NCI-H524 treated with DMSO at 0.1 percent for 48 hours (cell line): ENCODE measurements at regions not wholly inside any gene's neighbourhood (a gene's known extent, or its start where the extent isn't known, plus 50 kb on each side); places are given as distances from the start of the nearest gene placed in this dataset.
A peak's percentile ranks its signal among the peaks of the same experiment; 100 is the strongest.
"Not testable (repeated sequence)": the region's sequence is repeated elsewhere in the genome, so short reads cannot be mapped to it uniquely, and the experiment has no call there.

Source experiments
- DNase-seq: peaks from one replicate; lab custom pipeline; 2025; lab: John Stamatoyannopoulos, UW

DNA sequence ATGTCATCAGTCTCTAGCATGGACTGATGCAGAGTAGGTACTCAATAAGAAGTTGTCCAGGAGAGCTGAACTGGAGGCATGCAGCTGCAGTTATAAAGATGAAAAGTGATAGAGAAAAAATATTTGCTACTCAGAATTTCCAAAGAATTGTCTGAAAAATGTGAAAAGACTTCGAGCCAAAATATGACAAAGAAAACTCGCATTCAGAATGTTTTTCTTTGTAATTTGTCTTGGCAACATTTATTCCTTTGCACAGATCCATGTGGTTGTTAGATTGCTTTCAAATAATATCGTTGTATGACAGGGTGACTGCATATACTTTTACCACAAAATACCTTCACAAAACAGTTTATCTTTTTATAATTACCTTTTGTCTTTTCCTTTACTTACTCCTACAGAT is 128.0 kb upstream of the SLC4A4 start:
- no peak for DNase-seq

DNA sequence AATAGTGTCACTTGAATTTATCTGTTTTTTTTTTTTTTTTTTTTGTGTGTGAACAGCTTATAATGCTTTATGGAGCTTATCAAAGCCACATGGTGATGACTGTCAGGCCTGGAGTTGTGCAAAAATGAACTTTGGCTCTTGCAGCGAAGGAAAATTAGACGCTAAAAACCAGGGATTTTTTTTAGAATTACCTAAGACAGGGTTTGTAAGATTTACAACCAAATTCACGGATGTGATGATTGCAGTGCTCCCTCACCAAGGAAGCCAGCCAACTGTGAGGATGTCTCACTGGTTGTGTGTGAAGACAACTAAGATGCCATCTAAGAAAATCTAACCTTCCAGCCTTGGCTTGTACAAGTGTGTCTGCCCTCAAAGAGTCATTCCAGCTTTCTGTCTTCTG is 127.1 kb upstream of the SLC4A4 start:
- DNase-seq = no peak

DNA sequence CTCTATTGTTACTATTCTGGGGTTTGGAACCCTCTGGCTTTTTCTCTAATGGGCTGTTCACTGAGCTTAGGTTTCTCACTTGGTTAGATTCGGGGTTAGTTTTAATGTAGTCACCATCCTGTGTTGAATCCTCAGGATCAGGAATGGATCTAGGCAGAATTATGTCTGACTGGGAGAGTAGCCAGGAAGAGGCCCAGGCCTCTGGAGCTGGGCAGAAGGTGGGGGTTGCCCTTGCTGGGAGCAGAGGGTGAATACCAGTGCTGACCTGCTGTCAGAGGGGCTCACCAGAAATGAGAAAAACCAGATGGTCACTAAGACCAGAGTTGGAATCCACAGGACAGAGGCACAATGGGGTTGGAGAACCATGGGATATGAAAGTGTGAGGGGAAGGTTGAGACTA is 126.6 kb upstream of the SLC4A4 start:
- DNase-seq = no peak

DNA sequence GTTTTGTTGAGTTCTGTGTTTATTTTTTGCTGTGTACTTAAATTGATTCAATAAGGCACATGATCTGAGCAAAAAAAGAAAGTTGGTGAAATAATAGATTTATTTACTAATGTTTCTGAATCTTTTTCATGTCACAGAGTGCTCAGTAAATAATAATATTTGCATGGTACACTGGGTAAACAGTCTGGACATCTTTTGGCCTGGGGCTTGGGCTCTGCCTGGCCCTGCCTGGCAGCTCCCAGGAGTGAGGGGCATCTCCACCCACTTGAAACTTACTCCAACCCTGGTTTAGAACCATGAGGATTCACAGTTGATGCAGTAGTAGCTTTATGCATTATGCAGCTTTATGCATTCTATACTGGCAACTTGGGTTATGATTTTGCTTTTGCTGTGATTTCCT is 124.2 kb upstream of the SLC4A4 start:
- DNase-seq = no peak

DNA sequence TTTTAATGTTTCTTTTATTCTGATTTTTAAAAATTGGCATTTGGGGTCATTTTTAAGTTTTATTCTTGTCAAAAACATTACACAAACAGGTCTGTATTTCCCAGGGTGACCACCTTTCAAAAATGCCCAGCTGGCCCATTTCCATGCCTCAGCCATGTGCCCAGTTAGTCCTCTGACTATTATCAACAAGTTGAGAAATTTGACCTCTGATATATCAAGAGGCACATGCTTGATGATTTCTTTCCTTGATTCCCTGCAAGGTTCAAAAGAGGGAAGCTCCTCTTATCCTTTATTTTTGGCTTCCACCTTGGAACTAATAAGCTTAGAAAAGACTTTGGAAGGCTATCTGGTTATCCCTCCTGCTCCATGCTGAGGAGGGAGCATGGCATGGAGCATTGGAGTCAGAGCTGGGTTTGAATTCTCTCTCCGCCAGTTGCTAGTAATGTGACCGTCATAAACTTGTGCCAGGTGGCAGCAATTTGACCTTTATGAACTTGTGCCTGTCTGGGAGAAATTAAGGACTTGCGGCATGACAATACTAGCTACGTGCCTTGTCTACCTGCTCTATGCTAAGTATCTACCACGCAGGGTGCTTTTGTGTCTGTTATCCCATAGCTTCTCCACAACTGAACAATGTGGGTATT is 122.4 kb upstream of the SLC4A4 start:
- no peak for DNase-seq

DNA sequence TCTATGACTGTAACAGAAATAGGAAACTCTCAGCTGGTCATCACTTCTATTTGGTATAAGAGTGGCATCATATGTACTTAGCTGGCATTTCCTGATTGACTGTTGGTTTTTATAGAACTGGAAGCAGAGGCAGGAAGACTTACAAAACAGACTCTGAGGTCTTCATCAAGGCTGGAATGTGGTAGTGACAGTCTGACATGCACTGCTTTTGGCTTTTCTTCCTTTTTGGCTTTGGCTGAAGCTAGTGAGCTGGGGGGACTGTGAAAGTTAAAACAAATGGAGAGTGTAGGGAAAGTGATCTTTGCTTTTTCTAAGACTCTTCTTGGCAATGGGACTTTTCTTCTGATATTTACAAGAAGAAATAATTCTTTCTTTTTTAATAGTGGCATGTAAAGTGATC is 121.1 kb upstream of the SLC4A4 start:
- no peak for DNase-seq

DNA sequence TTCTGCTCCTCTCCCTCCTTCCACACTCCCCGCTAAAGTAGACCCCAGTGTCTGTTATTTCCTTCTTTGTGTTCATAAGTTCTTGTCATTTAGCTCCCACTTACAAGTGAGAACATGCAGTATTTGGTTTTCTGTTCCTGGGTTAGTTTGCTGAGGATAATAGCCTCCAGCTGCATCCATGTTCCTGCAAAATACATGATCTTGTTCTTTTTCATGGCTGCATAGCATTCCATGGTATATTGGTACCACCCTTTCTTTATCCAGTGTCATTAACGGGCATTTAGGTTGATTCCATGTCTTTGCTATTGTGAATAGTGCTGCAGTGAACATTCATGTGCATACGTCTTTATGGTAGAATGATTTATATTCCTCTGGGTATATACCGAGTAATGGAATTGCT is 118.0 kb upstream of the SLC4A4 start:
- DNase-seq = not testable (repeated sequence)

DNA sequence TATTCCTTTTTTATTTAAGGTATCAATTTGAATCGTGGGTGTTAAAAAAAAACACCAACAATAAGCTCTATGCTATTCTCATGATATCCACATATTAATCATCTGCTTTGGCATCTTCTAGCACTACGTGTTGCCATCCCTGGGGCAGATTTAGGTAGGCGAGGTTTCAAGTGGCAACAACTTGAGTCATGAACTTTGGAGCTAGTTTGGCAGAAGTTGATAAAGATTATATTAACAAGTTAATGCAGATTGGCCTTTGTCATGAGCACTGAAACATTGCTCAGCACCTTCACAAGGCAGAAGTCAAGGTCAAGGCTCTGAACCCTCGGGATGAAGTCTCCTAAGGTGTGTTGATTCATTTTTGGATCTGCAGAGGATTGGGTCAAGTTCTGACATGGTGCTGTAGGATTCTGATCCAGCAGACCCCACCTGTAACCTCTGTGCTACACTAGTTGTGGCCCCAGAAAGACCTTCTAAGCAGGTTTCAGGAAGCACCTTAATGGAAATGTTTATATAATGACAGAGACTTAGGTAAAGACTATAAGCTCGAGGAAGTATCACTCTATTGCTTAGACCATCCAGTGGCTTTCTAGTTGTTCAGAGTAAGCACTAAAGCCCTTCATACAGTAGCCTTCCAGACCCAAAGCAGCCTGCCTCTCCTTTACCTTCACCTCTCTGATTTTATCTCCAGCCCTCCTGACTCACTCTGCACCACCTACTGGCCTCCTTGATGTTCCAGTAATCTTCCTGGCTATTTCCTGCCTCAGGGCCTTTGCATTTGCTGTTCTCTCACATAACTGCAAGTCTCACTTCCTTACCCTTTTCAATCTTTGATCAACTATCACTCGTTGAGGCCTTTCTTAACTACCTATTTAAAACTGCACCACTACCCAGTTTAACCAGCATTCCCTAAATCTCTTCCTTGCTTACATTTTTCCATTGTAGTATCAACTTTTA is 117.0 kb upstream of the SLC4A4 start:
- no peak for DNase-seq

DNA sequence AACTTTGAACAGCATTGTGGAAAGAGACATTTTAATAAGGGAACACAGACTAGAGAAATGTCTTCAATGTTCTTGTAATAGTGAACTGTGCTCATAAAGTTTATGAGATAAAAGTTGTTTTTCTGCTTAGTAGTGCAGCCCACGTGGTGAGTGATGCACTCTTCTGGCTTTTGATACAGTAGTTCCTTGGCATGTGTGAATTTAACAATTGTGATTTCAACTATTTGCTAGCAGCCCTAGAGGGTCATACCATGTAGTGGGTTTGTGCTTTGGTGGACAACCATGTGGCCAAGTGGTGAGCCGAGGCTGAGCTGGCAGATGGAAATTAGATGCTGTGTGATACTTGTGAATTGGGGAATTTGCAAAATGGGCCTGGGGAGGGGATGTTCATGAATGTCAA is 116.2 kb upstream of the SLC4A4 start:
- DNase-seq = no peak

DNA sequence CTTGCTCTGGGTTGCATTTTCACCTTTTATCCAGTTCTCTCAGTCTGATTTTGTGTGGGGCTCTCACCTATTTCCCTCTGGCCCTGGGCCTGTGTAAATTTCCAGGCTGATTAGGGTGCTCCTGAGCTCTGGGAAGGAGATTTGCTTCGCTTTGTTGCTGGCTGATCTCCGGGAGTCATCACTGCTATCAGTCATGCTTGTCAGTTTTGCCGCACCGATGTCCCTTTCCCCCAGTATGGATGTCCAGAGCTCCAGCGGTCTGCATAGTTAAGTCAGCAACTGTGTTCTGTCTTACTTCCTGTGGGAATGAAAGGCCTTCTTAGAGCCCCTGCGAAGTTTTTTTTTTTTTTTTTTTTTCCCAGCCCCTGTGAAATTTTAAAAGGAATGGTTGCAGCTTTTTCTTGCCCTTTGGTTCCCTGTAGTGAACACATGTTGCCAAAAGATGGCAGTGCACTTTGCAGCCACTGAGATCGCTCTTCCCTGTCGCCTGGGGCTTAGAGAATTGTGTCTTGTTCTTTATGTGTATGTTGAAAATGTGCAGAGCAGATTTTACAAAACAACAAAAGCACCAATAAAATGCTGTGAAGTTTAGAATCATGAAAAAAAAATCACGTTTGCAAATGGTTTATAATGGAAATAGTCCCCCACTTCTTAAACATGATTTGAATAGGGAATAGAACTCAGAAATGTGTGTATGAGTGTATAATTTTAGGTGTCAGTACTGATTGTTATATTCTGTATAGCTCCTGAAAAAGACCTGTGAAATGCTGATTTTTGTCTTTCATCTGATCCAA is 109.1 kb upstream of the SLC4A4 start:
- peak; percentile 3 for DNase-seq

DNA sequence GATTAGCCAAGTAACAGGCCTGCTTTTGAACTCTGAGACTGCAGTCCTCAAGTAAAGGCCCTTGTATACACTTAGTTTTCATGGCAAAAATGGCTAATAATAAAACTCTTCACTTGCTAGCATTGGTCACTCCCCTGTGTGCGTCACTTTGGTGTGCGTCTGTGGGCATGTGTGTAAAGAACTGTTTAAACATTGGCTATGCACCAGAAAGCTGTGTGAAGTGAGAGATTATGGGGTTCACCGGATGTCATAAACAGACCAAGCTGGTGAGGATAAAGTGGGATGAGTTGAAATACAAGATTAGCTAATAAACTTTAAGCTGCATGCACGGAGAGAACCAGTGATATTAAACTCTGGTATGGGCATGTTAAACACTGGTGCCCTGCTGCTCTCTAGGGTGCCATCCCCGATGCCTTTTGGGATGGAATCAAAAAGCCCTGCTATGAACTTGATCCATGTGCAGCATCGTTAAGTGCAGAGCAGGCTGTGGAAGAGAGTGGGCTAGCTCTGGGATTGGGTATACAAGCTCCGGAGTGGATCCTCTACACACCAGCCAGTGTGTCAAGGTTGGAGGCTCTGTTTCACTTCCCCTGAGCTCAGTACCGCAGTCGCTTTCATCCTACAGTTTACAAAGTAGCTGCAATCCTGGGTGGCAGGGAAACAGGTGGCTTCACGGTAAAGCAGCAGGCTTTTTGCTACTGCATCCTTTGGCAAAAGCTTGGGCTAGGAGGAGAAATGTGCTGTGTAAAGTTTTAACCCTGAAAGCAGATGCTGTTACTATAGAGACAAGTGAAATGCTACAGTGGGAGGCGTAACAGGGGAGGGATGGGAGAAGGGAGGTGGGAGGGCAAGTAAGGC is 108.3 kb upstream of the SLC4A4 start:
- DNase-seq = peak; percentile 21

DNA sequence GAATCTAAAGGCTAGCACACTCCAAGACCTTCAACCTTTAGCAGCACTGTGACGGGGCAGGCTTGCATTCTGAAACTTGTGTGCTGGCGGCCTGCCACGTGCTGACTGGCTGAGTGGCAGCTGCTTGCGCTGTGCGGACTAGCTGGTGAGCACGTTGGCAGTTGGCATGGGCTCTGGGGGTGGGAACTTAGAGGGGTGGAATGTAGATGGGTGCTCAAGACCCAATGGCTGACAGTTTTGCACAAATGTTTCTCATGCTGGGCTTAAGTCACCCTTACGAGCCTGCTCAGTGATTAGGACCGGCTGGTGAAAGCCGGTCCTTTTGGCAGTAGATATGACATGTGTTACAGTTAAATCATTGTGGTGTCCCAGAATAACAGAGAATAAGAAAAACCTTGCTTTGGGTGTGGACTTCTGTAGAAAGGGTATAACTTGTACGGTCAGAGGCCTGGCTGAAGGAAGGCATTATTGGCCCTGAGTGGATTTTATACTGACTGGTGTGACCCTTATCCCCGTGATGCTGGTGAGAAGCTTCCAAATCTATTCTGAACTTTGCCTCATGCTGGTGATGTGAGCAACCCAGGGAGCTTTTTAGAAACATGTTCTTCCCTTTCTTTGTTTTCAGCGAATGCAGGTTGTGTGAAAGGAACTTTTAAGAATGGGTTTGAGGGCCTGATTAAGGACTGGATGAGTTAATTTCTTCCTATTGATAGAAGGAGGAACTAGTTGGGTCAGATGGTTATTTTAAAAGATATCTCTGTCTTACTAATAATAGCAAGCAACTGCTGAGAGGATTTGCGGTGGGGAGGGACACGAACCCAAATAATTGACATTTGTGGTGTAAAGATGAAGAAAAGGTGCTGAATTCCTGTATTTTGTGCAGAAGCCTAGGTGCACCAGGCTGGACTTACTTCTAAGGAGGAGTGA is 107.4 kb upstream of the SLC4A4 start:
- peak; percentile 67 for DNase-seq

DNA sequence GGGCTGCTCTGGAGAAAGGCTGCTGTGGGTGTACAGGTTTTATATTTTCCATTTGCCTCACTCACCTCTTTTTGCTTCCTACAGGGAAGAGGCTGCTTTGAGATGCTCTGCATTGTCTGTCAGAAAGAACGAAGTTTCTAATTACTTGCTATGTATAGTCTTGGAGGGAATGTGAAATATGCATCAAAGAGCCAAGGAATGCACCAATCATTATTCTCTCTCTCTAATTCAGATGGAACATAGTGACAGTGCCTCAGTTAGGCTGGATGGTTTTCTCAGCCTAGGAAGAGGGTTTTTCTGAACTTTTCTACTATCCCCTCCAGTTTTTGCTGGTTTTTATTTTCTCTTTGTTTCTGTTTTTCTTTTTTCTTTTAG is 106.8 kb upstream of the SLC4A4 start:
- no peak for DNase-seq

DNA sequence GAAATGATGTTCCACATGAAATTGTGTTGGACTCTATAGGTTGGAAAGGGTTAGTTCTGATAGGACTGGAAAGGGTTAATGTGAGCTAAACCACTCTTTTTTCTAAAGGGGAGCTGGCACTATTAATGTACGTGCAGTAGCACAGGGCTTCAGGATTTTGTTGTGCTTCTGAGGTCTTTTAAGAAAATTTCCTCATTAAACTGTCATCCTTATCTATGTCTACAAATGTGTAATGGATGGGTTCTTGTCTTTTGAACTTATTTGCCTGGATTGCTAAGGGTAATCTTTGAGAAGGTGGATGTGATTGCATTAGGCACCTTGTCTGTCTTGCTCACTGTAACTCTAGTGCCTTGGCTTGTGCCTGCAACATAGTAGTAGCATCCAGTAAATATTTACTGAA is 106.0 kb upstream of the SLC4A4 start:
- DNase-seq = no peak

DNA sequence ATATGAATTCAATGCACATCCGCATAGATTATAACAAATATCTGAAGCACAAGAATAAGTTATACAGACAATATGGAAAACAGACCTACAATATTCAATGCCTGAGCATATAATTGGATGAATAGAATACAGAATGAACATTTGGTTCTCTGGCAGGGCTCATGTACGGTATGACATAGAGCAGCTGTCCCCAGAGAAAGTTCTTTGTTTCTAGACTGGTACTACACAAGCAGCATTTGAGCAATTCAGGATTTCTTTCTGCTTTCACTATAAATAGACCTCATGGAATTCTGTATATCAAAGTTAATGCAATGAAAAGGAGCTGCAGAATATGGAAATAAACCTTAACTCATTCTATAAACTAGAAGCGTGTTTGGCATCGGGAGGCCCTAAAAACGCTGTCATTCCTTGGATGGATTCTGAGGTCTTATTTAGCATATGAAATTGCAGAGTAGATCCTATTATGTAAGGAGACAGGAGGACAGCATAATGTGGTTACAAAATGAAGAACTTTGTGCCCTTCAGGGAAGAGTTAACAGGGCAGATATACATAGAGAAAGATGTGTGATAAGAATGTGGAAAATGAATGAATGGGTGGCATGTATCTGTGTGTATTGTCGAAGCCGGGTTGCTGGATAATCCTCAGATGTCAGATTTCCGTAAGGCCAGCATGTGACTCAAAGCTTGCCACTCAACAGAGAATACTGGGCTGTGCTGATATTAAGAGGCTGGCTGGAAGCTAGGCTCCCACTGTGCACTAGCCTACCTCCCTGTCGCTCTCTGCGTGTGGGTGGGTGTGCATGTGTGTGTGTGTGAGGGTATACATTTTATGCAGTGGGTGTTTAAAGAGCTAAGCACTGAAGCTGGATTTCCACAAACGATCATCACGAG is 103.3 kb upstream of the SLC4A4 start:
- DNase-seq = no peak

DNA sequence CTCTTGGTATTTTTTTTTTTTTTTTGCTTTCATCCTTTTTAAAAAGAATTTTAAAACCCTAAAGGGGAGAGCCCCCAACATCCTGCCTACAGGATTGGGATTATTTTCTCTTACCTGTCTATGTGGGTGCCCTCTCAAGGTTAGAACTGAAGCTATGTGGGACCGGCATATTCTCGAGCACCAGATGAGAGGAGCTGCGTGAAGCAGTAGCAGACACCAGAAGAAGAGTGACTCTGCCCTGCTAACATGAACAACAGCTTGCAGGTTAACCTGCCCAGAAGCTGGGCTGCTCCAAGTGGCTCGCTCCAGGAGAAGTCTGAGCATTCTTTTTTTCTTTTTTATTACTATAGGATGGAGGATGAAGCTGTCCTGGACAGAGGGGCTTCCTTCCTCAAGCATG is 102.6 kb upstream of the SLC4A4 start:
- DNase-seq = no peak

DNA sequence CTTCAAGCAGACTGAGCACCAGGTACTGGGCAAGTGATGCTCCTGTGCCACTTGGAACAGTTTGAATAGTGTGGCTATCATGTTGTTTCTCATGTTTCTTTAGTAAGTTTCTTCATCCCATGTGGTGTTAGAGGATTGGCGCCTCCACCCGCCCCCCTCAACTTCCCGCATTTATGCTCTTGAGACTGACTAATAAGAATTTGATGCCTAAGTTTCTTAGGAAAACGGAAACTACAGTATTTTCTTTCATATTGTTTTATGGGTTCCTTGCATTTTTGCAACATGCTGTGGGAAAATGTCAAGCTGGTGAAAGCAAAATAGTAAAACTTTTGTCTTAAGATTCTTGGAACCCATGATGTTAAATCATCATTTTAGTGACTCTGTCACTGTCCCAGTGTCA is 101.2 kb upstream of the SLC4A4 start:
- no peak for DNase-seq

DNA sequence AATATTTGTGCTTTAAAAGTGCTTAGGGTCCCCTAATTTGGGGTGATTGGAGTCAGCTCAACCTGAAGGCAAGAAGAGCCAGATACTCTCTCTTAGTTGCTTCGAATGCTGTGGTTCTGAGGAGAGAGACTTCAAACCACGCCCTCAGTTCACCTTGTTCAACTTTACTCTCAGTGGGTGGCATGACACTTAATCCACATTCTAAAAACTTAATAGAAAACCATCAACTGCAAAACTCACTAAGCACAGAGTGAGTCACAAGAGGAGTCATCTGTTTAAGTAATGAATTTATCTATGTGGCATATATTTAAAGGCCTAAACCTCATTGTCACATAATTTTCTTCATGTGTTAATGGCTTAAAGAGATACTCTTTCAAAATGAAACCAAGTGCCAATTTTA is 99.5 kb upstream of the SLC4A4 start:
- DNase-seq = no peak

DNA sequence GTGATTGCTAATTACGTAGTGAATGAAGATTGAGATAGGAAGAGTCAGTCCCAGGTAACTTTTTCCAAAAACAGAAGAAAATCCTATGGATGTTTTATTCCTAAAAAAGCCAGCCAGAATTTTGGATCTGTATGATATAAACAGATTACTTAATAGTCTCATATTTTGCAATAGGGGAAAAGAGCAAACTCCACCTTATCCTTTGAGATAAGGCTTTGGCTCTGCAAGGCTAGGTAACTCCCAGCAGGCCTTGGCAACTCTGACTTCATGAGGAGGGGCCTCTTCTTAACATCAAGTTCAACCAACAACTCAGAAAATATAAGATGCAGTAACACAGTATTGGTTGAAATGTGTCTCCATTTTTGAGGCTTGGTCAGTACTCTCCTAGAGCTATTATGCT is 98.7 kb upstream of the SLC4A4 start:
- no peak for DNase-seq
